ENCODE measurements at regions not wholly inside any gene's neighbourhood (a gene's known extent, or its start where the extent isn't known, plus 50 kb on each side); places are given as distances from the start of the nearest gene placed in this dataset.

DNA sequence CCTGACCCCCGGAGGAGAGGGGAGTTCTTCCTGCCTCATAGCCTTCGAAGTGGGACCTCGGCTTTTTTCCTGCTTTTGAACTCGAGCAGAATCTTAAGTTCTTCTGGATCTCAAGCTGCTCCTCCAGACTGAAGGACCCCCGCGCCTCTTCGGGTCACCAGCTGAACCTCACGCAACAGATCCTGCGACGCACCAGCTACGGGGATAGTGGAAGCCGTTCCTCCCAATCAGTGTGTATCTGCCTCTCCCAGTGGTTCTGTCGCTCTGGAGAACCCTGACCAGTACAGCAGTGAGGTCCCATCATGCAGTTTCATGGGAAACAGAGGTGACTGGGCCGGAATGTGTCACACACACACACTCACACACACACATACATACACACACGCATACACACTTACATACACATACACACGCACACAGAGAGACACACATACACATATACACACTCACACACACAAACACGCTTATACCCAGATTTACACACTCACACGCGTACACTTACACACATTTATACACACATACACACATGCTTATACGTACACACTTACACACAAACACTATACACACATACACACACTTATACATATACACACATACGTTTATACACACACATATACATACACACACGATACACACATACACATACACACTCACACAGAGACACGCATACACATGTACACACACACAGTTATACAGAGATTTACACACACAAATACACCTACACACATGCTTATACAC, 170.0 kb downstream of the TTLL2 start:
- no peak for DNase-seq (ENCODE audit: low spot score)

GRCh38 chr6:167495506-167496401, 170.9 kb downstream of the TTLL2 start:
- no peak for DNase-seq (ENCODE audit: low spot score)

DNA sequence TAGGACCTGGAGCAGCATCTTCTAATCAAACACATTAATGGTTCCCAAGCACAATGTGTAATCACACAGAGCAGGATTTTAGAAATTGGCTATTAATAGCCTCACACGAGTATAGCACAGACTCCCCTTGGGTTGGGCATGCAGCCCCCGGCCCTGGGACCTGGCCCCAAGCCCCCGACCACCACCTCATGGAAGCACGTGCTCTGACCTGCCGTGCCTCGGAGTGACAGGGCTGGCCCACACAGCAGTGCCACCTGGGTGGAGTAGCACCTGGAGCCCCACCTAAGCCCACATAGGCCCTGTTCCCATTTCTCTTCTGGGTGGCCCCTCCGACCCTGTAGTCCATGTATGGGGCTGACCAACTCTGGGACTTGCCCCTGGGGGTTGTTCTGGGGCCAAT, 171.8 kb downstream of the TTLL2 start:
- DNase-seq (ENCODE audit: low spot score): no peak

DNA sequence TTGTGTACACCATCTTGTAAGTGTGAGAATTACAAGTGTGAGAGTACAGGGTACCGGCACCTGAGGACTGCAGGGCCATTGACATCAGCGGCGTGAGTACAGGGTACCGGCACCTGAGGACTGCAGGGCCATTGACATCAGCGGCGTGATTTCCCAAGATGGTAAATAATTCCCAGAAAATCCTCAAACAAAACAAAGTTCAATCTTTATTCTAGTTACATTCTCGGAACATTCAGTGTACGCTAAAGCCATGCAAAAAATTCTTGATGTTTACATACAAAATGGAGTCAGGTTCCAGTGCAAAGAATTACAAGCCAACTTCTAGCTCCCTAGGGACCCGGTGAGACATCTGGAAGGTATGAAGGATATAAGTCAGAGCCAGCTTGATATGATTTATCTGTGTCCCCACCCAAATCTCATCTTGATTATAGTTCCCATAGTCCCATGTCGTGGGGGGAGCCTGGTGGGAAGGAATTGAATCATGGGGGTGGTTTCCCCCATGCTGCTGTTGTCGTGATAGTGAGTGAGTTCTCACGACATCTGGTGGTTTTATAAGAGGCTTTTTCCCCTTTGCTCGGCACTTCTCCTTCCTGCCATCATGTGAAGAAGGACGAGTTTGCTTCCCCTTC, 172.7 kb downstream of the TTLL2 start:
- no peak for DNase-seq (ENCODE audit: low spot score)

- no peak for DNase-seq (ENCODE audit: low spot score)
These were observed 174.3 kb downstream of the TTLL2 start for GRCh38 chr6:167499161-167499660.

GRCh38 chr6:167500961-167501360, 176.1 kb downstream of the TTLL2 start:
- DNase-seq (ENCODE audit: low spot score): no peak

DNA sequence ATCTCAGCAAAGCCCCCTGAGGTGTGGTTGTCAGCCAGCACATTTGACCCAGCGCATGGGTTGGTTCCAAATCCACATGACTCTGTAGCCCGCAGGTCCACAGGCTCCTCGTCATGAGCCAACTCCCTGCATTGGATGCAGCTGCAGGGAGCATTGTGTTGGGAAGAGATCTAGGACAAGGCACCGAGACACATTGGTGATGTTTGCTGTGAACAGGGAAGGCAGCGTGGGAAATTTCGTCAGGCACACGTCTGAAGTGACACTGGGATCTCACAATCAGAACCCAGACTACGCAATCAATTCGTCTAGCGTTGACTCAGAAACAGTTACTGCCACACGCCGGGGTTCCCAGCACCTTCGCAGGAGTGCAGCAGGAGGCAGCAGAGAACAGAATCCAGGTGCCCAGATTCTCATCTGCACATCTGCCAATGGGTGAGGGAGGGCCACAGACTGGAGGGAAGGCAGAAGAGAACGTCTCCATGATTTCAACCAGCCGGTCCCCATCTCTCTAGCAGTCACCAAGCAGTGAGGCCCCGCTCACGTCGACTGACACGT, 177.0 kb downstream of the TTLL2 start:
- no peak for DNase-seq (ENCODE audit: low spot score)

- no peak for DNase-seq (ENCODE audit: low spot score)
These were observed 177.6 kb downstream of the TTLL2 start for GRCh38 chr6:167502471-167502870.

DNA sequence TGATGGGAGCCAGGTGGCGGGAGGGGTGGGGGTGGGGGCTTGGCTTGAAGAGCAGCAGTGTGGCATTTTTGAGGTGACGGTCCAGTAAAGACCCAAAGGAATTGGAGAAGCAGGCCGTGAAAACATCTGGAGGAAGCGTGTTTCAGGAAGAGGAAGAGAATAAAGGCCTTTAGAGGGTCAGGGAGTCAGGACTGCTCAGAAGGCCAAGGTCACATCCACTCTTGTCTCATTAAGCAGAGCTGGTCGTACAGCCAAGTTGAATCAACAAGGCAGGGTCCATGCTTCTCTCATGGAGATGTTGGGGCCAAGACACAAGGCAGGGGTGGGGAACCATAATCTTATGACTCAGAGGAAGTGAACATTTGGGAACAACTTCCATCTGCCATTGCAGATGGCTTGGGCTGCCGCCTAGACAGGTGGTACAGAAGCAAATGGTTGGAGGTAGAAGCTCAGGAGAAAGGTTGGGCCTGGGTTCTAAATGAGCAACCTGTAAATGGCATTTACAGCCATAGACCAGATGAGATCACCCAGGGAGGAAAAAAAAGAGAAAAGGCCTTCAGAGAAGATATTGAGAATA, 179.6 kb downstream of the TTLL2 start:
- no peak for DNase-seq (ENCODE audit: low spot score)

- no peak for DNase-seq (ENCODE audit: low spot score)
These were observed 180.3 kb downstream of the TTLL2 start for GRCh38 chr6:167505199-167505598.

GRCh38 chr6:167505782-167506181, 180.9 kb downstream of the TTLL2 start:
- DNase-seq (ENCODE audit: low spot score): no peak

- DNase-seq (ENCODE audit: low spot score): no peak
These were observed 181.8 kb downstream of the TTLL2 start for GRCh38 chr6:167506443-167507301.

DNA sequence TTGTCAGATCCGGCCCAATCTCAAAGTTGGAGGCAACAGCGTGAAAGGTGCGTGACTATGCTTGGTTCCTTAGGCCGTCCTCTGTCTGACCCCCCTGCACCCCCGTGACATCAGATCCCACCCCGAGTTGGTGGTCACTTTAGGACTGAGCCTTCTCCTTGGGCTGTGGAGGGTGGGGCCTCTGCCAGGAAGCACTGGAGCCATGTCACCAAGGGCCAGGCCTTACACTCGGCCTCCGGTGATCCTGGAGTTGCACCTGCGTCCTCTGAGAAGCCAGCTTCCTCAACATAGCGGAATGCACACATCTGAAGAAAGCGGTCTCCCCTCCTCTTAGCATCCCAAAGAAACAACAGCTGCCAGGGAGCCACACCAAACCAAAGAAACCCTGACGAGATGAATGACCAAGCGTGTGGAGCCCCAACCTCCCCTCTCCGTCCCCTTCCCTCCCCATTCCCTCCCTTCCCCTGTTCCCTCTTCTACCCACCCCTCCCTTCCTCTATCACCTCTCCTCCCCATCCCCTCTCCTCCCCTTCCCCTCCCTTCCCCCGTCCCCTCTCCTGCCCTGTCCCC, 182.6 kb downstream of the TTLL2 start:
- DNase-seq (ENCODE audit: low spot score): no peak

DNA sequence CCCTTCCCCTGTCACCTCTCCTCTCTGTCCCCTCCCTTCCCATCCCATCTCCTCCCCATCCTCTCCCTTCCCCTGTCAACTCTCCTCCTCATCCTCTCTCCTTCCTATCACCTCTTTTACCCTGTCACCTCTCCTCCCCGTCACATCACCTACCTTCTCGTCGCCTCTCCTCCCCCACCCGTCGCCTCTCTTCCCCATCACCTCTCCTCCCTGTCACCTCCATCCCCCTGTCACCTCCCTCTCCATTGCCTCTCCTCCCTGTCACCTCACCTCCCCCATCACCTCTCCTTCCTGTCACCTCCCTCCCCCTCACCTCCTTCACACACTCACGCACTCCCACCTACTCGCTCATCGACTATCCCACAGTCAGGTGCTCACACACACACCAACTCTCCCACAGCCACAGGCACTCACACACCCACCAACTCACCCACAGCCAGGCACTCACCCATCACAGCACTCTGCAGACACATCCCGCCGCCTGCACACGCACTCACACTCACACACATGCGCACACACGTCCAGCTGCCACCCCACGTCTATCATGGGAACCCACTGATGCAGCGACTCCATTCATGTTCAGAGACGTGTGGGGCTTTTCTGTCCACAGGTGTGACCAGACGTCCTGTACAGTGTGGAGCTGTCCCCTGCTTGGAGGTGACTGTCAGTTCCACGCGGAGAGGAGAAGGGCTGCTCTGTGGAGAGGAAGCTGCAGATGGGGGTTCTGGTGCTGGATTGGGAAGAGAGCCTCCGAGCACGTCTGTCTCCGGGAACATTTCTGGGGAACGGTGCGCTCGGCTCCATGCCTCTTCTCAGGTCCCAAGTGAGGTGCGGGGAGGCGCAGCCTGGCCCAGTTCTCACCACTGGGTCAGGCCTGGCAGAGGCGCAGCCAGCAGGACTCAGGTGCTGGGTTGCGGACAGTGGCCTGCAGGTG, 184.3 kb downstream of the TTLL2 start:
- no peak for DNase-seq (ENCODE audit: low spot score)

GRCh38 chr6:167509853-167510220, 185.0 kb downstream of the TTLL2 start:
- no peak for DNase-seq (ENCODE audit: low spot score)

DNA sequence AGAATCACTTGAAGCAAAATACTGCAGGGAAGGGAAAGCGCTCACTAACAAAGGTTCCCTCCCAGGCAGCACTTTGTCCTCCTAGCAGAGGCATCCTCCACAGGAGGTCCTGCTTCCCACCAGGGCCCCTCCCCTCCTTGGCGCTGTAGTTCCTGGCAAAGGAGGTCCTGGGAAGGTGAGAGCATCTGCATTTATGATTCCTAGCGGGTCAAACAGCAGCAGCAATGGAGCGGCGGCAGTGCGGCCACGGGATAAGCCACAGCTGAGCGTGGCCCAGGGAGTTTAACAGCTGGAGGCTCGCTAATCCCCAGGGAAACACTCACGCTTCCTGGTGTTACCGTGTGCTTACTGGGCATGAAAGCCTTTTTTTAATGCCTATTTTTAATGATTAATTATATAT, 185.8 kb downstream of the TTLL2 start:
- no peak for DNase-seq (ENCODE audit: low spot score)

DNA sequence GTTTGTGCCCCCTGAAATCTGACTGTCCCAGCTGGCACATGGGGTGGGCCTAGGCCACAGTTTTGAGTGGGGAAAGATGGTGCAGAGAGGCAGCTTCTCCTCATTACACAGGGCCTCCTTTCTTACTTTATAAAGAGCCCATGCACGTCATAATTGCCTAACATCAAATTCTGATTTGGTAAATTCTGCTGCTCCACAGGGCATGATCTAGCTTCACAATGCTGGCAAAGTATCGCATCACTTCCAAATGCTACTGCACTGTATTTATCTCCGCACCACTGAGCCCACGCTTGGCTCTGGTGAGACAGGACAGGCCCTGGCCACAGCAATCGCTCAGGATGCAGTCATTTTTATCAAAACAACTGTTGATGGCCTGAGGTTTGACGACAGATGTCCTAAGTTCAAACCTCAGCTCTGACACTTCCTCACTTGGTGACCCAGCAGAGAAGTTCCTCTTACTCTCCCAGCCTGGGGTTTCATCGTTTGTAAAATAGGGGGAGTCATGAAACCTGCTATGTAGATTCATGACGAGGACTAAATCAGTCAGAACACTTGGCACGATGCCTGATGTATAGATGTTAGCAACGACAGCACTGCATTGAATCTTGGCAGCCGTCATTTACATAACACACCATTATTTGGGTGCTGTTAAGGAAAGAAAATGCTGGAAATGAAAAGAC, 187.9 kb downstream of the TTLL2 start:
- no peak for DNase-seq (ENCODE audit: low spot score)

- DNase-seq (ENCODE audit: low spot score): no peak
These were observed 188.9 kb downstream of the TTLL2 start for GRCh38 chr6:167513778-167514177.

DNA sequence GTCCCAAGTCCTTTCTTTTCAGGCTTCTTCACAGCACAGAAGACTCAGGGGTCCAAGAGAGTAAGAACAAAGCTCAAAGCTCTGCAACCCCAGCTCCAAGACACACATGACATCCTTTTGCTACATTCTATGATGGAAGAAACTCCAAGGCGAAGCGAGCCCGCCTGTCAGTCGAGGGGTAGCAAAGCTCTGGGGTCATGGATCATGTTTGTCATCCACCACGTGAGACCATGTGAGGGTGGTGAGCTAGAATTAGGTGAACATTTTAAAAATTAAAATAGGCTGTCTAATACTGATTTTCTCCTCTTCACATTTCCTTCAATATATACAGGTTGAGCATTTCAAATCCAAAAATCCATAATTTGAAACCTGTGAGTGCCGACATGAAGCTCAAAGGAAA, 189.6 kb downstream of the TTLL2 start:
- no peak for DNase-seq (ENCODE audit: low spot score)

Data from left forelimb (tissue), 1 donor.